C4-2B (cell line): ENCODE measurements at regions not wholly inside any gene's neighbourhood (a gene's known extent, or its start where the extent isn't known, plus 50 kb on each side); places are given as distances from the start of the nearest gene placed in this dataset.

Experiments
- CTCF ChIP-seq: fragments of 450-650 bp; conservative IDR thresholded peaks from 2 replicates; pipeline ENCODE4 v1.5.1; 2017; ENCODE audit warnings: mild to moderate bottlenecking
- ZFX ChIP-seq: fragments of 450-650 bp; IDR thresholded peaks from 2 replicates; pipeline ENCODE4 v1.6.1; 2017

GRCh38 chr6:51495096-51495495, 592.3 kb downstream of the PKHD1 start:
- TF ChIP-seq CTCF, result no peak
- peak; percentile 31; the same call in 1 of the 2 replicates for TF ChIP-seq ZFX
